GM19023 (cell line): ENCODE measurements at regions not wholly inside any gene's neighbourhood (a gene's known extent, or its start where the extent isn't known, plus 50 kb on each side); places are given as distances from the start of the nearest gene placed in this dataset.

Source experiments
- ATAC-seq: cut with Tn5 transposase; IDR thresholded peaks from one replicate; pipeline ENCODE4 v1.9.1; 2021; ENCODE audit warnings: mild to moderate bottlenecking, moderate library complexity; ENCODE audit not compliant: unreplicated experiment

GRCh38 chr3:150074697-150075416, 104.2 kb upstream of the PFN2 start:
- ATAC-seq: peak; percentile 62

DNA sequence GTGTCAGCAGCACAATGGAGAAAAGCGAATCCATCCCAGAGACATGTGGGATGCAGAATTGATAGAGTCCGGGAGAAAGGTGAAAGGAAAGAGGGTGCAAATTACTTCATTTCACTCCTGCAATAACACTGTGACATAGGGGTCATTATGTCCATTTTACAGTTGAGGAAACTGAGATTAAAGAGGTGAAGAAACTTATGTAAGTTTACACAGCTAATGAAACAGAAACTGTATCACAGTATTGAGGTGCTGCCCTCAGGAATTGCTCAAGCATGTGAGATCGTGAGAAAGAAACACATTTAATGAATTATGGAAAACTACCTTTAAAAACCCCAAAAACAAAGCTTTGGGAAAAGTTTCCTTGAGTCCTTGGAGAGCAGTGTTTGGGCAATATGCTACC, 103.6 kb upstream of the PFN2 start:
- ATAC-seq: peak; percentile 67

DNA sequence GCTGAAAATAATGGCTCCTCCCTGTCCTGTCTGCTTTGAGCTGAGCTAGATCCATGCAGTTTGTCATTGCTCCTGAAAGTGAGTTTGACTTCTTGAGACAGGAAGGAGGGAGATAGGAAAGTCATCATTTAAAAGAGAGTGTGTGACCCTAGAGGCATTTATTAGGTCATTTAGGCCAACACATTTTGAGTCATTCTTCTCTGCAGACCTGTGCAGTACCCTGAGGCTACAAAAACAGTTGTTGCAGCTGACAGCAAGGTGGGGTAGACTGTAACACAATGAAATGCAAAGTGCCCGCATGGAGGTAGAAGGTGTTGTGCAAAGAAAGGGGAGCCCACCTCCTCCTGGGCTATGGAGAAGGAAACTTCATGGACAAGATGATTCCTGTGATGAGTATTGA, 102.8 kb upstream of the PFN2 start:
- no peak for ATAC-seq

DNA sequence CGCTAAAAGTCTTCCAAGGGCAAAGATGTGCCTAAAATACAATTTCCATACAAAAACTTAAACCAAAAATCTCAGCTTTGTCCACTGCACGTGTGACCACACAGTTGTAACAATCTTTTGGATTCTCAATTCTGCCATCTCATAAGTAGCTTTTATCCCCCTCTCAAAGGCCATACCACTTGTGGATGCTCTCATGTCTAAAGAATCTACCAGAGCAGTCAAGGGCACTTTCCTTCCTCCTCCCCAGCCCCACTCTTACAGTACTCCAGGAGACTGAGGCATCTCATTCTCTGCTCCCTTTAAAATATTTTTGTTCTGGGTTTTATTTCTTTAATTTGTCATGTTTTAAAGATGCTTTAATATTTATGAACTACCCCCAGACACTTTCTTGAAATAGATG, 102.3 kb upstream of the PFN2 start:
- no peak for ATAC-seq

GRCh38 chr3:150072576-150072975, 101.9 kb upstream of the PFN2 start:
- ATAC-seq: no peak

DNA sequence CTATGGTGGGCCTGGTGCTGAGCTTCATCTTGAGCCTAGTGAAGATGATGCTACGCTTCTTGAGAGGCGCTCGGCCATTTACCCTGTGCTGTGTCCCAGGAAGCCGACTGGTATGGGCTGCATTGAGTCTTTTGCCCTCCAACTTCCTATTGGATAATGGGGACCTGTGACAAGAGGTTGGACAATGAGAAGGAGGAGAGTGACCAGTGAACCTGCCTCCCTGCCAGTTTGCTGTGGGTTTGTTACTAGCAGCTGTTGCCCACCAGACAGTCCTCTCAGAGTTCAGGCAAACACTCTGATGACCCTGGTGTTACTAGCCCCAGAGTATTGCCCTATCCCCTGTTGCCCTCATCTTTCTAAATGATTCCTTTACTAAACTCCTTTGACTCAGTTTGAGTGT, 99.6 kb upstream of the PFN2 start:
- ATAC-seq: no peak

DNA sequence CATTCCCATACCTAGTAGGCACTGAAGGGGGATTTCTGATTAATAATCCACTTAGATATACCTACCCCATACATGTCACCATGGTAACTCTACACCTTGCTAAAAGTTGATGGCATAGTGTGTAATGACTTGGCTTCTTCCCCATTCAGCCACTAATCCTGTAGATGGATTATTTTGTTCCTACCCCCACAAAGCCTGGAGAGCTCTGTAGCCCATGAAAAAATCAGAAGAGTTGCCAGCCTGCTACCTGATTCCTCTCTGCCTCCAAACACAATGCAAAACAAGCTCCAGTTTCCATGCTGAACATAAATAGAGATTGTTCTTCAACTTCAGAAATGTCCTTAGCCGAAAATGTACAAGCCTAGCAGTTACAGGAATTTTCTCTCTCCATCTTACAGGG, 98.9 kb upstream of the PFN2 start:
- ATAC-seq: no peak

DNA sequence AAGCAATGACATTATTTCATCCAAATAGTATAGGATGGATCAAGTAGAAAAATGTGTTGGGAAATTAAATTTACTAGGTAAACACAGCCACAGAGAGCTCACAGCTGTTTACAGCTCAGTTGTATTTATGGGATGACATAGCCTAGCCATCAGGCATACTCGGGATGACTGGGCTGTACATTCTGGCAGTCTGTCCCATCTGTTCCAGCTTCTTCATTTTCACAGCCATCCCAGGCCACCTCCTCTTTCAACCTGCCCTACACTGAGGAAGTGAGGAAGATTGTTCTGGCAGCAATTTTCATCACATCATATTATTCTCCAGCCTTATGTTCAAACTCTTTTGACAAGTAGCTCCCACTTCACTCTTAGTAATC, 98.4 kb upstream of the PFN2 start:
- no peak for ATAC-seq

- ATAC-seq: no peak
These were observed 97.9 kb upstream of the PFN2 start for GRCh38 chr3:150068440-150069153.

- ATAC-seq: no peak
These were observed 96.9 kb upstream of the PFN2 start for GRCh38 chr3:150067561-150067960.

DNA sequence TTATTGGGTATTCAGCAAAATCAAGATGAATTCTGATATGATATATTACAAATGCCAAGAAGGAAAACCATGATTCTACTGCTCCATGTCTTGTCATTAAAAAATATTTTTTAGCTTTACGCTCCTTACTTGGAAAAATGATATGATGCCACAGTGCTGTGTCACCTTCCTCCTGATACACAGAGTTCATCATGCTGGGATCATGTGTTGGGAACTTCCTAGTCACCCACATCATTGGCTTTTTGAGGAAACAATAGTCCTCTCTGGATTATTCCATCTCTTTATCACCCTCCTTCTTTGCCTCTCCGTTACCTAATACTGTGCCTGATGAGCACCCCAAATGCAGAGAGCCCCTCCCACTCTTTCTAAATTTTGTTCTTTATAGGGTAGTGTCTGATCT, 94.3 kb upstream of the PFN2 start:
- ATAC-seq: no peak

DNA sequence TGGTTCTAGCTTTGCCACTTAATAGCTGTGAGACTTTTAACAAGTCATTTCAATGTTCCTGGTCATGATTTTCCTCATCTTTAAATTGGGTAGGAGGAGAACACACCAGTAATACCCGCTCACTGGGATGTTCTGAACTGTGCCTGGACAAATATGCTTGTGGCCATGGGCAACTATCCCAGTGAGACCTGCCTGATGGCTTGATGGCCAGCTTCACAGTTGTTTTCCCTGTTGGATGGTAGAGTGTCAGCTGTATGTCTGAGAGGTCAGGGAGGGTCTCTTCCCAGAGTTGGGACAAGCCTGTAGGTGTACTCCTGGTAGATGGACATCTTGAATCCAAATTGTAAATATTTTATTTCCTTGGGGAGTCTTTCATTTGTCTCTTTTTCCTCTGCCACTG, 92.5 kb upstream of the PFN2 start:
- ATAC-seq: no peak

GRCh38 chr3:150062492-150062891, 91.8 kb upstream of the PFN2 start:
- no peak for ATAC-seq

DNA sequence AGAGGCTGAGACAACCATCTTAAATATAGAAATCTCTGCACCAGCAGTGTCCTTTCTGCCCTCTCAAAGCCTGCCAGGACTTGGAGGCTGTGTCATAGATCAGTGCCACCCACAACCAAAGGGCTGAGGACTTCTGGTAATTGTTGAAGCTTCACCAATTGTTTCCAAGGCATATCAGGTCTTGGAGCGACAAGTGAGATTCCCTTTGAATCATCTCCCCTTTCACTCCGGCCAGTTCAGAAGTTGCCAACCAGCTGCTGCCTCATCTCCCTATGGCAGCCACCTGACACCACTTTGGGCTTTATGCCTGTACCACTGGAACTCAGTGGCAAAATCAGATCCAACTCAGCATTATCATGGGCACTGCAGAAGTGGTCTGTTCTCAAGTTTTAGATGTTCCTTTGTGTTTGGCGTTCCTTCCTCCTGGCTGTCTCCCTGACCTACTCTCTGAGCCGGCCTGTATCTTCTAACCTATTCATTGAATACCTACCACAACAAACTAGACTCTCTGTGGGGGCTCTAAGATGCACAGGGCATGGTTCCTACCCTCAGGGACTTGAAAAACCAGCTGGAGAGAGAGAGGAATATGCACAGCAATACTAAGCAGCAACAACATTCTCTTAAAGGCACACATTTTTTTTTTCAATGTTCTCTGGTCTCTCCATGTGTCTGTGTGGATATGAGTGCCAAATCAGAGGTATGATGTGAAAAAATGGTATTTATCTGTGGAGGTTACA, 90.8 kb upstream of the PFN2 start:
- no peak for ATAC-seq

GRCh38 chr3:150059729-150060128, 89.0 kb upstream of the PFN2 start:
- ATAC-seq: no peak

GRCh38 chr3:150059241-150059640, 88.5 kb upstream of the PFN2 start:
- ATAC-seq: no peak

DNA sequence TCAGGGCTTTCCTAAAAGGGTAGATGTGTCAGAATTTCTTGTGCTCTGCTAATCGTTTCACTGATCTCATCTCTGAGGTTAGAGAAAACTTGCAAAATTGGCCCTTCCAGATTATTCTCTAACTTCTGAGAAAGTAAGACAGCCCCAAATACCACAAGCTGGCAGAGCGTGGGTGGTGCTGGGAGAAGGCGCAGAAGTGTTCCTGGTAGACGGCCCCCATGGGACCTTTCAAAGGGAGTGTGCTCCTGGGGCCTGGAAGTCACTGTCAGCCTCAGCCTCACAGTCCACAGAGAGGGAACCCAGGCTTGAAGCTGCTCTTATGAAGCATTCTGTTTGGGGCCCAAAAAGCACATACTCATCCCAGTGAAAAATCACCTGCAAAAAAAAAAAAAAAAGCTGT, 86.5 kb upstream of the PFN2 start:
- ATAC-seq: no peak

DNA sequence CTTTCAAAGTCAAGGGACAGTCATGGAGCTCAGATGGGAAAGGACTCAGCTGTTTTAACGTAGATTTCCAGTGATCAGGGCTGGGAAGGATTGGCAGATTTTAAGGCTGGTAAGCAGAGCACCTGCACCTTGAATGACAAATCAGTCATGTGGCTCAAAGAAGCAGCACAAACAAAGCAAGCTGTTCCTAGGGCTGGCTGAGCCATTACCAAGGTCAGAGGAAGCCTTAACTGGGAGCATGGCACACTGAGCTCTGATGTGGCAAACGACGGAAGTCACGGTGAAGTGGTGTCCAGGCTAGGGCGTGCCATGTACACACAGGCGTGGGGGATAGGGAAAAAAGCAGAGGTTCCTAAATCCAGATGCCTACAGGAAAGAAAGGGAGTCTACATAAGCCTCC, 84.6 kb upstream of the PFN2 start:
- ATAC-seq: no peak

GRCh38 chr3:150054635-150055034, 83.9 kb upstream of the PFN2 start:
- ATAC-seq: no peak

DNA sequence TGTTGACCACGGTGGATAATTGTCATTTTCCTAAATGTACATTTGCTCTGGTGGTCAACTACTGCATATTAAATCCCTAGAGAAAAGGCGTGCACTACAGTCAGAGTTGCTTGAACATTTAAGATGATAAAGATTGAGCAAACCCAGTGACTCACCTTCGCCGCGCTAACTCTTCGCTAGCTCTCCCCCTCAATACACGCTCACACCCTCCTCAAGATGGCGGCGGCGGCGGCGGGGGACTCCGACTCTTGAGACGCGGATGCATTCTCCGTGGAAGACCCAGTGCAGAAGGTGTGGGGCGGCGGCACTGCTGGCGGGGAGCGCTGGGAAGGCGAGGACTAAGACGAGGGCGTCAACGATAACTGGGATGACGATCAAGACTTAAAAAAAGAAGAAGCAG, 79.8 kb upstream of the PFN2 start:
- ATAC-seq: no peak

DNA sequence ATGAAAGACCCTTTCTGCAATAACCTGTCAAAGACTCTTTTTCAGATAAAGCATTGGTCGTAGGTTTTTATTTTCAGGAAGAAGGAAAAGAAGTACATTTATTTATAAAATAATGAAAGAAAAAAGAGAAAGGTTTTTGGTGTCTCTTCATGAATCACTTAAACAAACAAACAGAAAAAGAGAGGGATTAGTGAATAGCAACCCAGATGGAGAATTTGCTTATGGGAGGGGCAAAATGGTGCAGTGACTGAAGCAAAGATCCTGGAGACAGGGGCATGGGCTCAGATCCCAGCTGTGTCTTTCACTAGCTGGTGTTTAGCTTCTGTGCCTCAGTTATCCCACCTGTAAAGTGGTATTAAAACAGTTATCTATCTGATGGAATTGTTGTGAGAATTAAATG, 78.6 kb upstream of the PFN2 start:
- no peak for ATAC-seq

DNA sequence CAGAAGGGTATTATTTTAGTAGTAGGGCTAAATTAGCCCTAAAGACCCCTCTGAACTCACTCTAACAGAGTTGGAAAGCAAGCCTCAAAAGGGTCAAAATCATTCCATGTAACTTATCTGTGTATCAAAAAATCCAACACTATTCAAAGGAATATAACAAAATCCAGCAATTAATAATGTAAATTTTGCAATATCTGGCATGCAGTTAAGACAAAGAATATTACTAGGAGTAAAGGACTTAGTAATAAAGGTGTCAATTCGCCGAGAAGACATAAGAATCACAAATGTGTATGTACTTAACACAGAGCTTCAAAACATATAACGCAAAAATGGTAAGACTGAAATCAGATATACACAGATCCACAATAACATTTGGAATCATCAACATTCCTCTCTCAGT, 71.2 kb upstream of the PFN2 start:
- no peak for ATAC-seq
